ENCODE measurements at regions not wholly inside any gene's neighbourhood (a gene's known extent, or its start where the extent isn't known, plus 50 kb on each side); places are given as distances from the start of the nearest gene placed in this dataset.

GRCh38 chr2:155485141-155485842 is 786.8 kb downstream of the KCNJ3 start:
- Histone ChIP-seq H3K23me2 (ENCODE audit: insufficient read length, low read depth, low read length, poor library complexity, severe bottlenecking) (no peaks in the 10 kb centered on the region), H2BK5ac (ENCODE audit: insufficient read length, low read length) (no peak overlapping the region), H3K79me2 (ENCODE audit: insufficient read depth, low read length) (no peaks in the 10 kb centered on the region), H3K9ac (ENCODE audit: extremely low read depth, insufficient read length, low read length) (no peak overlapping the region), H3T11ph (ENCODE audit: low read length) (no peak overlapping the region), H4K5ac (ENCODE audit: insufficient read length, low read depth, low read length) (no peak overlapping the region), H3K4ac (ENCODE audit: low read depth, low read length) (no peak overlapping the region), H3K27ac (ENCODE audit: insufficient read length, low read depth, low read length) (no peak overlapping the region), H3K23ac (ENCODE audit: insufficient read length, low read depth, low read length) (no peak overlapping the region), H3K4me1 (ENCODE audit: insufficient read depth, low read length) (no peaks in the 10 kb centered on the region), H3K4me2 (ENCODE audit: insufficient read depth, insufficient read length, low read length) (no peak overlapping the region), H3K56ac (ENCODE audit: insufficient read length, low read depth, low read length) (no peak overlapping the region), H2AK5ac (ENCODE audit: insufficient read length, low read length) (no peak overlapping the region), H2BK120ac (ENCODE audit: low read depth, low read length, poor library complexity, severe bottlenecking) (no peak overlapping the region), H2BK20ac (ENCODE audit: low read depth, low read length, poor library complexity, severe bottlenecking) (no peak overlapping the region), H2AFZ (ENCODE audit: low read length) (no peak overlapping the region), H4K8ac (replicated peaks; ENCODE audit: insufficient read length, low read depth, low read length) (no peak overlapping the region), H4K91ac (ENCODE audit: insufficient read length, low read depth, low read length) (no peak overlapping the region), H2BK12ac (ENCODE audit: insufficient read length, low read depth, low read length) (no peak overlapping the region), H3K79me1 (ENCODE audit: insufficient read depth, low read depth, low read length, poor library complexity, severe bottlenecking) (no peaks in the 10 kb centered on the region), H3K27me3 (ENCODE audit: insufficient read depth, low read length) (no peaks in the 10 kb centered on the region), H3K9me3 (ENCODE audit: control insufficient read depth, low read depth, low read length) (no peaks in the 10 kb centered on the region), H3K14ac (ENCODE audit: insufficient read depth, low read length) (no peak overlapping the region), H4K20me1 (ENCODE audit: control insufficient read depth, insufficient read depth, insufficient read length) (no peaks in the 10 kb centered on the region), H3K18ac (ENCODE audit: insufficient read length, low read depth, low read length) (no peak overlapping the region), H2BK15ac (ENCODE audit: low read depth, low read length) (no peak overlapping the region)
- Mint-ChIP-seq H3K27ac (no peak overlapping the region), H3K27me3 (ENCODE audit: low read depth) (no peaks in the 10 kb centered on the region), H3K36me3 (ENCODE audit: insufficient read depth in 1 of 3, low read depth in 3 of 3) (no peaks in the 10 kb centered on the region), H3K9me3 (no peaks in the 10 kb centered on the region), H3K4me3 (no peak overlapping the region), H3K4me1 (peaks cover 2 to 4% of the 10 kb centered on the region in 2 experiments; a peak in 1 of 4 replicates)
- WGBS (ENCODE audit: extremely low coverage, insufficient read length, low lambda C conversion rate) = no CpG with 5 or more reads among the region's 3 CpGs
- no peak for DNase-seq
- TF ChIP-seq, protein P1, sequence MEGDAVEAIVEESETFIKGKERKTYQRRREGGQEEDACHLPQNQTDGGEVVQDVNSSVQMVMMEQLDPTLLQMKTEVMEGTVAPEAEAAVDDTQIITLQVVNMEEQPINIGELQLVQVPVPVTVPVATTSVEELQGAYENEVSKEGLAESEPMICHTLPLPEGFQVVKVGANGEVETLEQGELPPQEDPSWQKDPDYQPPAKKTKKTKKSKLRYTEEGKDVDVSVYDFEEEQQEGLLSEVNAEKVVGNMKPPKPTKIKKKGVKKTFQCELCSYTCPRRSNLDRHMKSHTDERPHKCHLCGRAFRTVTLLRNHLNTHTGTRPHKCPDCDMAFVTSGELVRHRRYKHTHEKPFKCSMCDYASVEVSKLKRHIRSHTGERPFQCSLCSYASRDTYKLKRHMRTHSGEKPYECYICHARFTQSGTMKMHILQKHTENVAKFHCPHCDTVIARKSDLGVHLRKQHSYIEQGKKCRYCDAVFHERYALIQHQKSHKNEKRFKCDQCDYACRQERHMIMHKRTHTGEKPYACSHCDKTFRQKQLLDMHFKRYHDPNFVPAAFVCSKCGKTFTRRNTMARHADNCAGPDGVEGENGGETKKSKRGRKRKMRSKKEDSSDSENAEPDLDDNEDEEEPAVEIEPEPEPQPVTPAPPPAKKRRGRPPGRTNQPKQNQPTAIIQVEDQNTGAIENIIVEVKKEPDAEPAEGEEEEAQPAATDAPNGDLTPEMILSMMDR (conservative IDR thresholded peaks at IDR 0.05) = no peak

Measured in H9 (cell line).